Mucosa of descending colon (tissue), 3 donors: ENCODE measurements at regions not wholly inside any gene's neighbourhood (a gene's known extent, or its start where the extent isn't known, plus 50 kb on each side); places are given as distances from the start of the nearest gene placed in this dataset.

Source experiments
- ATAC-seq: fragments of 200-7000 bp; cut with Tn5 transposase; one replicate; pipeline ENCODE4 v1.9.1; 2020; ENCODE audit warnings: mild to moderate bottlenecking, moderate library complexity
- DNase-seq, 3 donors: peaks; one replicate each; pipeline ENCODE4 v3.0.0-alpha.2; 2020
- H3K36me3 ChIP-seq: fragments of 200-600 bp; one replicate; pipeline ENCODE4 v1.8.0; 2021; ENCODE audit warnings: low read depth, mild to moderate bottlenecking
- H3K4me1 ChIP-seq: fragments of 200-600 bp; one replicate; pipeline ENCODE4 v1.8.0; 2021; ENCODE audit warnings: low read depth, mild to moderate bottlenecking
- H3K4me3 ChIP-seq: fragments of 200-600 bp; one replicate; pipeline ENCODE4 v1.8.0; 2021; ENCODE audit warnings: mild to moderate bottlenecking
- H3K9me3 ChIP-seq: fragments of 200-600 bp; one replicate; pipeline ENCODE4 v1.8.0; 2021; ENCODE audit warnings: mild to moderate bottlenecking
- intact Hi-C, 2 donors: fragments of 100-400 bp; cut with DNase I in 1 of 2; cut with micrococcal nuclease in 1 of 2; formaldehyde crosslinking; loops; one replicate each; pipeline versions ENCODE4 v1.11.0 to v1.11.1; 2022; cut with DNase I, micrococcal nuclease
- TF ChIP-seq, protein P1 (sequence below): fragments of 200-600 bp; IDR thresholded peaks from one replicate; pipeline ENCODE4 v1.8.0; 2022; ENCODE audit warnings: antibody characterized with exemption, mild to moderate bottlenecking
- donor health status: DM: no; HTN: no; CAD: no; lungs with moderate emphysema.
- donor health status: DM: no; HTN: no; CAD: no.
- donor health status: DM: no; HTN: yes; CAD: no.

DNA sequence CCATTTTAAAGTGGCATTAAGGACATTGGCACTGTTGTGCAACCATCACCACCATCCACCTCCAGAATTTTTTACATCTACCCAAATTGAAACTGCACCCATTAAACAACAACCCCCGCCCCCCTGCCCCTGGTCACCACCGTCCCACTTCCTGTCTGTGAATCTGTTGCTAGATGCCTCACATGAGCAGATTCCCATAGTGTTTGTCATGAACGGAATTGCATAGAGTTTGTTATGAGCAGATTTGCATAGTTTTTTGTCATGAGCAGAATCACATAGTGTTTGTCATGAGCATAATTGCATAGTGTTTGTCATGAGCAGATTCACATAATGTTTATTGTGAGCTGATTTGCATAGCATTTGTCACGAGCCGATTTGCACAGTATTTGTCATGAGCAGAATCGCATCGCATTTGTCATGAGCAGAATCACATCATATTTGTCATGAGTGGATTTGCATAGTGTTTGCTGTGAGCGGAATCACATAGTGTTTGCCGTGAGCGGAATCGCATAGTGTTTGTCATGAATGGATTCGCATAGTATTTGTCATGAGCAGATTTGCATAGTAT lies 54.0 kb upstream of the GTF3A start:
- intact Hi-C loops = no loop called here

DNA sequence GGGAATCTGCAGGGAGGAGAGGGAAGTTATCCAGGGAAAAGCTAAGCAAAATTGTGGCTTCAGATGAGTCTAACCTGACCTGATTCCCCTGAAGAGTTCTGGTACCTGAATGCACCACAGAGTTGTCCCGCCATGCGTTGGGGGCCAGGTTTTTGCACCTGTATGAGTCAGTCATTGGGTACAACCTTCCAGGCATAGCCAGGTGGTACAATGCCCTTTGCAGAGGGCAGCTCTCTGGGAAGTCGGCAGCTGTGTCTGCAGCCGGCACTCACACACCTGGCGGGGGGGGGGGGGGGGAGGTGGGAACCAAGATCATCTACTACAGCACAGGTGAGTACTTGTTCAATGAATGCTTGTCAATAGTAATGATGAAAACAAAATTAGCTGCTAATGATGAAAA lies 52.5 kb upstream of the GTF3A start:
- peak in 1 of 3 donors; percentile 37 for DNase-seq
- Histone ChIP-seq H3K4me3 (no peak overlapping the region), H3K9me3 (no peaks in the 10 kb centered on the region), H3K4me1 (peaks cover 6% of the 10 kb centered on the region), H3K36me3 (no peaks in the 10 kb centered on the region)
- intact Hi-C loops = no loop called here
- TF ChIP-seq, protein P1, sequence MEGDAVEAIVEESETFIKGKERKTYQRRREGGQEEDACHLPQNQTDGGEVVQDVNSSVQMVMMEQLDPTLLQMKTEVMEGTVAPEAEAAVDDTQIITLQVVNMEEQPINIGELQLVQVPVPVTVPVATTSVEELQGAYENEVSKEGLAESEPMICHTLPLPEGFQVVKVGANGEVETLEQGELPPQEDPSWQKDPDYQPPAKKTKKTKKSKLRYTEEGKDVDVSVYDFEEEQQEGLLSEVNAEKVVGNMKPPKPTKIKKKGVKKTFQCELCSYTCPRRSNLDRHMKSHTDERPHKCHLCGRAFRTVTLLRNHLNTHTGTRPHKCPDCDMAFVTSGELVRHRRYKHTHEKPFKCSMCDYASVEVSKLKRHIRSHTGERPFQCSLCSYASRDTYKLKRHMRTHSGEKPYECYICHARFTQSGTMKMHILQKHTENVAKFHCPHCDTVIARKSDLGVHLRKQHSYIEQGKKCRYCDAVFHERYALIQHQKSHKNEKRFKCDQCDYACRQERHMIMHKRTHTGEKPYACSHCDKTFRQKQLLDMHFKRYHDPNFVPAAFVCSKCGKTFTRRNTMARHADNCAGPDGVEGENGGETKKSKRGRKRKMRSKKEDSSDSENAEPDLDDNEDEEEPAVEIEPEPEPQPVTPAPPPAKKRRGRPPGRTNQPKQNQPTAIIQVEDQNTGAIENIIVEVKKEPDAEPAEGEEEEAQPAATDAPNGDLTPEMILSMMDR = no peak
- peak; percentile 33 for ATAC-seq

More for the DNA sequence above, 54.0 kb upstream of the GTF3A start:
- Histone ChIP-seq H3K36me3 (no peaks in the 10 kb centered on the region), H3K9me3 (no peaks in the 10 kb centered on the region), H3K4me3 (no peak overlapping the region), H3K4me1 (peaks cover 6% of the 10 kb centered on the region)
- ATAC-seq (no peak), DNase-seq (no peak)
- TF ChIP-seq, protein P1 = no peak

DNA sequence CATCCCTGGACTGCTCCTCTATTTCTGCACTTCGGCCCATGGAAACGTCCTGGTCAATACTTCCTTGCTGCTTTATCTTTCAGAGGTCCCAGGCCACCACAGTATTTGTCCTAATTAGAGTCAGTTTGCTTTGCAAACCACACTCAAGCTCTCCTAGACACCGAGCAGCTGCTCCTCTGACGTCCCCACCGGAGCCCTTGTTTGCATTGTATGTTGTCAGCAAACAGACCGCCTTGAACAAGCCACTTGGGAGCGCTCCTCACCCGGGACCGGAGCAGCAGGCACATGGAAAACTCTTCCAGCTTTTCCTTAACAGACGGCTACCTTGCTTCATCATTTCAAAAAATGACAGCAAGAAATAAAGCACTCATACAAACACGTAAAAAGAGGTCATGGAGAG lies 51.5 kb upstream of the GTF3A start:
- TF ChIP-seq, protein P1 = no peak
- intact Hi-C loops = no loop called here
- H3K4me3 ChIP-seq = no peak overlapping the region
- H3K36me3 ChIP-seq = no peaks in the 10 kb centered on the region
- ATAC-seq (peak; percentile 74), DNase-seq (peak; percentile 72 to 74 (median 72))
- H3K9me3 ChIP-seq = no peaks in the 10 kb centered on the region
- H3K4me1 ChIP-seq = peaks cover 6% of the 10 kb centered on the region

DNA sequence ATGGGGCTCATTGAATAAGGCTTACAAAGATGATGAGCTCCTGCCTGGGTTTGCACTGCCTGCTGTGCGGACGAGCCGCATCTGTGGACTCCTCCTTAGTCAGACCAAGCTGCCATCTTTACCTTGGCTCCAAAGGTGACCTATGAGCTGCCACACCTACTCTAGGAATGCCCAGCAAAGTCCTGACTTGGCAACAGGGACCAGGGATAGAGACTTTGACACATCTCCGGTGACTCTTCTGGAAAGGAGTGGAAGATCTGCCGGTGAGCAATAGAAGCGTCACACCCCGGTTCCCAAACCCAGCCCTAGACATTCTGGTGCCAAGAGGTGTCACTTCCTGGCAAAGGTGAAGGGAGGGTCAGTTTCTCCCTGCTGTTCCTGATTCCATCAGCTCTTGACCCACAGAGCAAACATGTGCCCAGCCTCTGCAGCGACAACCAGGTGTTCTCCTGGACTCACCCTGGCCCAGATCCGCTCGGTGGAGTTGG lies 50.2 kb upstream of the GTF3A start:
- peak; percentile 70 for ATAC-seq

More for the DNA sequence above, 50.2 kb upstream of the GTF3A start:
- intact Hi-C loops = loop anchor here in 1 of 2 donors (2.0 kb wide), 1 partner anchor 453 kb away; no protein-coding TSS in a partner anchor
- DNase-seq = peak in 2 of 3 donors; percentile 54 to 57
- Histone ChIP-seq H3K4me3 (no peak overlapping the region), H3K9me3 (no peaks in the 10 kb centered on the region), H3K4me1 (peaks cover 6% of the 10 kb centered on the region), H3K36me3 (no peaks in the 10 kb centered on the region)
- TF ChIP-seq, protein P1 = no peak
